CD8-positive, alpha-beta memory T cell (primary cell): ENCODE measurements at regions not wholly inside any gene's neighbourhood (a gene's known extent, or its start where the extent isn't known, plus 50 kb on each side); places are given as distances from the start of the nearest gene placed in this dataset.
"Not testable (repeated sequence)": the region's sequence is repeated elsewhere in the genome, so short reads cannot be mapped to it uniquely, and the experiment has no call there.

Source experiments
- CTCF ChIA-PET: fragments of 350-600 bp; sonication (Branson Sonifier 250); formaldehyde crosslinking; loops from one replicate; lab custom pipeline; 2021; ENCODE audit warnings: antibody characterized with exemption; lab: Charles Lee
- POLR2A ChIA-PET: fragments of 350-600 bp; sonication (Branson Sonifier 250); formaldehyde crosslinking; loops from one replicate; lab custom pipeline; 2021; ENCODE audit warnings: antibody characterized with exemption; lab: Charles Lee
- DNase-seq, 5 donors: peaks; one replicate each; pipeline versions ENCODE4 v3.0.0 to v3.0.0-alpha.2; 2020 to 2022; ENCODE audit warnings: mixed read lengths in 1 of 5
- H3K27ac ChIP-seq: one replicate; pipeline ENCODE4 v1.7.0; 2013; ENCODE audit warnings: low read depth, mild to moderate bottlenecking, low read length, moderate library complexity
- H3K27me3 ChIP-seq: 2 replicates; pipeline ENCODE4 v1.7.0; 2013; ENCODE audit warnings: low read length, mild to moderate bottlenecking; ENCODE audit not compliant: insufficient read depth, poor library complexity, severe bottlenecking
- H3K36me3 ChIP-seq: 2 replicates; pipeline ENCODE4 v1.7.0; 2013; ENCODE audit warnings: mild to moderate bottlenecking, low read length, moderate library complexity; ENCODE audit not compliant: insufficient read depth
- H3K4me1 ChIP-seq: 2 replicates; pipeline ENCODE4 v1.7.0; 2013; ENCODE audit warnings: mild to moderate bottlenecking, low read length, moderate library complexity; ENCODE audit not compliant: insufficient read depth
- H3K4me3 ChIP-seq: 2 replicates; pipeline ENCODE4 v1.7.0; 2013; ENCODE audit warnings: mild to moderate bottlenecking, low read length
- H3K9me3 ChIP-seq: 2 replicates; pipeline ENCODE4 v1.7.0; 2013; ENCODE audit warnings: mild to moderate bottlenecking, low read length
- H3K27ac Mint-ChIP-seq, 8 donors: one replicate each; pipeline ENCODE4 v1.8.0; 2020 to 2021; ENCODE audit warnings: mixed read lengths in 8 of 8, mild to moderate bottlenecking in 6 of 8, inconsistent platforms in 3 of 8, moderate library complexity in 3 of 8
- H3K27me3 Mint-ChIP-seq, 2 donors: one replicate each; pipeline ENCODE4 v1.8.0; 2020 to 2021; ENCODE audit warnings: mixed read lengths in 2 of 2, mild to moderate bottlenecking in 1 of 2, moderate library complexity in 1 of 2
- H3K36me3 Mint-ChIP-seq, 3 donors: one replicate each; pipeline ENCODE4 v1.8.0; 2020 to 2021; ENCODE audit warnings: mixed read lengths in 3 of 3, inconsistent platforms in 1 of 3, mild to moderate bottlenecking in 1 of 3
- H3K4me1 Mint-ChIP-seq, 3 donors: one replicate each; pipeline ENCODE4 v1.8.0; 2020 to 2021; ENCODE audit warnings: mixed read lengths in 3 of 3, inconsistent platforms in 1 of 3, mild to moderate bottlenecking in 1 of 3
- H3K4me3 Mint-ChIP-seq, 7 donors: one replicate each; pipeline ENCODE4 v1.8.0; 2020 to 2021; ENCODE audit warnings: mixed read lengths in 7 of 7, mild to moderate bottlenecking in 6 of 7, moderate library complexity in 4 of 7, inconsistent platforms in 2 of 7
- H3K9me3 Mint-ChIP-seq, 5 donors: one replicate each; pipeline ENCODE4 v1.8.0; 2020 to 2022; ENCODE audit warnings: mixed read lengths in 5 of 5, mild to moderate bottlenecking in 3 of 5, moderate library complexity in 2 of 5, inconsistent platforms in 1 of 5

DNA sequence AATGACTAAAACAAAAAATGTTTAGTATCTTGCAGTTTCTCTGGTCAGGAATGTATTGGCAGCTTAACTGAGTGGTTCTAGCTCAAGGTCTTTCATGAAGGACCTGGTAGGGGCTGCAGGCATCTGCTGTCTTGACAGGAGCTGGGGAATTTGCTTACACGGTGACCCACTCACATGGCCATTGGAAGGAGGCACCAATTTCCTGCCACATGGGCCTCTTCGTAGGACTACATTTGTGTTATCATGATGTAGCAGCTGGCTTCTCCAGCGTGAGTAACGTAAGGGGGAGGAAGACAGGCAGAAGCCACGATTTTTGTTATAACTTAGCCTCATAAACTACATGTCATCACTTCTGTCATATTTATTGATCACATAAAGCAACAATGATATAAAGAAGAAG lies 376.3 kb downstream of the AMY1C start:
- DNase-seq: no peak
- no peaks in the 10 kb centered on the region for H3K36me3 ChIP-seq
- no peak overlapping the region for H3K27ac ChIP-seq
- Mint-ChIP-seq H3K36me3 (no peaks in the 10 kb centered on the region), H3K4me3 (no peak overlapping the region), H3K27ac (no peak overlapping the region), H3K9me3 (peaks cover 0 to 14% (median 3%) of the 10 kb centered on the region in 5 donors), H3K4me1 (no peaks in the 10 kb centered on the region), H3K27me3 (no peaks in the 10 kb centered on the region)
- ChIA-PET CTCF (no interaction called here), POLR2A (no interaction called here)
- H3K9me3 ChIP-seq: no peaks in the 10 kb centered on the region
- no peak overlapping the region for H3K4me3 ChIP-seq
- H3K27me3 ChIP-seq: no peaks in the 10 kb centered on the region
- H3K4me1 ChIP-seq: no peaks in the 10 kb centered on the region

DNA sequence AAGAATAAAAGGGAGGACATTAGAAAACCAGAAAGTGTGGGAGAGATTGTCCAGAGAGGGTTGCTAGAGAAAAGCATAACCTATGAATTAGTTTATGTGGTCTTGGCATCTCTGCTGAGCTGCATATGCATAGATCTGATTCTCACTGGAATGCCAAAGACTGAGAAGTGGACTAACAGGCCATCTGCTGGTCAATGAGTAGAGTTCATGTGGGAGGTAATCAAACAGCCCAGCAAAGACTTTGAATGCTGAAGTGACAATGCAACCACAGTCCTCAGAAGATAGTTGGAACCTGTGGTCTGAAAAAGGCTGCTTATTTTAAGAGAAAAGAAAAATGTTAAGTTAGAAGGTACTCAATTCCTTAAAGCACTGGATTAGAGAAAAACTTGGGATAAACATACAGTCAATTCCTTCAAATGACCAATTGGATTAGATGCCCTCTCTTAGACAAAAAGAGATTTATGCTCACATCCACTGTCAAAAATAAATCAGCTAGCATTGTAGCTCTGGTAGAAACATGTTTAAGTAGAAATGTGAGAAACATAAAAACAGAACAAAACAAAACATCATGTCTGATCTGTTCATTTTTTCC lies 382.8 kb downstream of the AMY1C start:
- Mint-ChIP-seq H3K36me3 (no peaks in the 10 kb centered on the region), H3K27me3 (no peaks in the 10 kb centered on the region), H3K27ac (no peak overlapping the region), H3K9me3 (peaks cover 0 to 27% (median 12%) of the 10 kb centered on the region in 5 donors), H3K4me1 (no peaks in the 10 kb centered on the region), H3K4me3 (no peak overlapping the region)
- POLR2A ChIA-PET: no interaction called here
- no peaks in the 10 kb centered on the region for H3K4me1 ChIP-seq
- H3K36me3 ChIP-seq: no peaks in the 10 kb centered on the region
- H3K4me3 ChIP-seq: no peak overlapping the region
- H3K27ac ChIP-seq: no peak overlapping the region
- no peaks in the 10 kb centered on the region for H3K27me3 ChIP-seq
- no peak for DNase-seq
- H3K9me3 ChIP-seq: no peaks in the 10 kb centered on the region
- CTCF ChIA-PET: no interaction called here

DNA sequence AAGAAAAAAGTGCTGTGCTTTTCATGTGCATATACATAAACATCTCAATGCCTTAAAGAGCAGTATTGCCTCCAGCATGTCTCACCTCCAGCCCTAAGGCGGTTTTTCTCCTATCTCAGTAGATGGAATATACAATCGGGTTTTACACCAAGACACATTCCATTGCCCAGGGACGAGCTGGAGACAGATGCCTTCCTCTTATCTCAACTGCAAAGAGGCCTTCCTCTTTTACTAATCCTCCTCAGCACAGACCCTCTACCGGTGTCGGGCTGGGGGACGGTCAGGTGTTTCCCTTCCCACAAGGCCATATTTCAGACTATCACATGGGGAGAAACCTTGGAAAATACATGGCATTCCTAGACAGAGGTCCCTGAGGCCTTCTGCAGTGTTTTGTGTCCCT lies 385.3 kb downstream of the AMY1C start:
- H3K4me1 ChIP-seq, H3K27me3 Mint-ChIP-seq, H3K4me3 ChIP-seq, H3K27ac ChIP-seq, H3K4me3 Mint-ChIP-seq, H3K36me3 ChIP-seq, H3K27ac Mint-ChIP-seq, H3K27me3 ChIP-seq, H3K4me1 Mint-ChIP-seq, H3K36me3 Mint-ChIP-seq, POLR2A ChIA-PET, DNase-seq, CTCF ChIA-PET, H3K9me3 ChIP-seq: not testable (repeated sequence)
- H3K9me3 Mint-ChIP-seq: peaks cover under 1 to 29% (median 20%) of the 10 kb centered on the region in 5 donors

DNA sequence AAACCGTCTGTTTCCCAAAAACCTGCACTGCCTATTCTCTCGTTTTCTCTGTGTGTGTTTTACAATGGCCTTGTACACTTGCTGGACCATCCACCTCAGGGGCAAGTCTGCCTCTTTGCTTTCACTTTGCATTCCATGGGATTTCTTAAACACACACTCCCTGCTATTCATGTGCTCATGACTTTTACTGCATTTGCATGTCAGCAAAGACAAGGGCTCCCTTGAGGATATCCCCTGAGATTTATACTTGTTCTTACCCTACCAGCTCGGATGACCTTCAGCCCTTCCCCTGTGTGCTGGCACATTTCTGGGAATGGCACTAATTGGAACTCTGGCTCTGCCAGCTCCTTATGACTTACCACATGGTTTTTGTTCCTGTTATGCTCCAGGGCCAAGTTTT lies 386.9 kb downstream of the AMY1C start:
- CTCF ChIA-PET: no interaction called here
- POLR2A ChIA-PET: no interaction called here

DNA sequence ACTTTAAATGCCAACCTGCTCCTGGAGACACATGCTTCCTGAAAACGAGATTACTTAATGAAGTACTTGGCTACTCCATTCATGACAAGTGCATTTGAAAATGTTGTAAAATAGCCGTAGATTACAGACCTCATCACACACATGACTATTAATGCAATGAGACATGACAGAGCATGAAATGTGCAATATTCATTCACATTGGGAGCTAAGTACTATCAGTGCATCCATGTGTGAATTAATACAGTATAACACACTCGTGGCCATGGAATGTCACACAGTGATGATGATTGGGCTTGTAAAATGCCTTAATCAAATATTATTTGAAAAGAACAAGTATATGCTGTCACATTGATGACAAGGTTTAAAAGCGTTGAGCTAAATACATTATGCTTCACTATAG lies 407.0 kb downstream of the AMY1C start:
- POLR2A ChIA-PET: no interaction called here
- Histone ChIP-seq H3K36me3 (no peaks in the 10 kb centered on the region), H3K4me3 (no peak overlapping the region), H3K27ac (no peak overlapping the region), H3K9me3 (no peaks in the 10 kb centered on the region), H3K27me3 (no peaks in the 10 kb centered on the region), H3K4me1 (no peaks in the 10 kb centered on the region)
- Mint-ChIP-seq H3K27ac (no peak overlapping the region), H3K9me3 (peaks cover 8 to 37% (median 26%) of the 10 kb centered on the region in 5 donors), H3K4me3 (no peak overlapping the region), H3K36me3 (no peaks in the 10 kb centered on the region), H3K4me1 (no peaks in the 10 kb centered on the region), H3K27me3 (no peaks in the 10 kb centered on the region)
- DNase-seq: no peak
- CTCF ChIA-PET: no interaction called here

More for the DNA sequence above, 386.9 kb downstream of the AMY1C start:
- no peaks in the 10 kb centered on the region for H3K4me1 ChIP-seq
- DNase-seq: no peak
- Mint-ChIP-seq H3K4me3 (no peak overlapping the region), H3K27me3 (no peaks in the 10 kb centered on the region), H3K27ac (no peak overlapping the region), H3K9me3 (peaks cover 2 to 30% (median 24%) of the 10 kb centered on the region in 5 donors), H3K4me1 (no peaks in the 10 kb centered on the region), H3K36me3 (no peaks in the 10 kb centered on the region)
- no peak overlapping the region for H3K27ac ChIP-seq
- no peak overlapping the region for H3K4me3 ChIP-seq
- no peaks in the 10 kb centered on the region for H3K36me3 ChIP-seq
- no peaks in the 10 kb centered on the region for H3K9me3 ChIP-seq
- no peaks in the 10 kb centered on the region for H3K27me3 ChIP-seq

DNA sequence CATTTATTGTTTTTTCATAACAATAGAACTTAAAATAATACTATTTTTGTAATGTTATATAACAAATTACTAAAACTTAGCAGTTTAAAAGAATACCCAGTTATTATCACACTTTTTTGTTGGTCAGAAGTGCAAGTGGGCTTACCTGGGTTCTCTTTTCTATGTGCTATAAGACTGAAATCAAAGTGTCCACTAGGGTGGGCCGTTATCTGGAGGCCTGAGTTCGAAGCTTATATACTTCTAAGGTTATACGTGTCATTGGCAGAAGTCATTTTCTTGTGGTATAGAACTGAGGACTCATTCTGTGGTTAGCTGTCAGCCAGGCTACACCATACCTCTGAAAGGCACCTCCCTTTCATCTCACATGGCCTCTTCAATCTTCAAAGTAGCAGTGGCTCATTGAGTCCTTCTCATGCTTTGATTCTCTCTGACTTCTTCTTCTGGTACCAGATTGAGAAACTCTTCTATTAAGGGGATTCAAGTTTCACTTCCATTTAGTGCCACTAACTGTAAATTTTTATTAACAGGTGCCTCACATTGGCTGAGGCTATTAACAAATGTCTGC lies 414.3 kb downstream of the AMY1C start:
- CTCF ChIA-PET: no interaction called here
- H3K27ac Mint-ChIP-seq: no peak overlapping the region
- Histone ChIP-seq H3K36me3 (no peaks in the 10 kb centered on the region), H3K4me1 (no peaks in the 10 kb centered on the region), H3K4me3 (no peak overlapping the region), H3K27me3 (no peaks in the 10 kb centered on the region), H3K27ac (no peak overlapping the region), H3K9me3 (no peaks in the 10 kb centered on the region)
- H3K27me3 Mint-ChIP-seq: no peaks in the 10 kb centered on the region
- peaks cover 1 to 29% (median 11%) of the 10 kb centered on the region in 5 donors for H3K9me3 Mint-ChIP-seq
- DNase-seq: no peak
- POLR2A ChIA-PET: no interaction called here
- no peaks in the 10 kb centered on the region for H3K4me1 Mint-ChIP-seq
- H3K4me3 Mint-ChIP-seq: no peak overlapping the region
- no peaks in the 10 kb centered on the region for H3K36me3 Mint-ChIP-seq

DNA sequence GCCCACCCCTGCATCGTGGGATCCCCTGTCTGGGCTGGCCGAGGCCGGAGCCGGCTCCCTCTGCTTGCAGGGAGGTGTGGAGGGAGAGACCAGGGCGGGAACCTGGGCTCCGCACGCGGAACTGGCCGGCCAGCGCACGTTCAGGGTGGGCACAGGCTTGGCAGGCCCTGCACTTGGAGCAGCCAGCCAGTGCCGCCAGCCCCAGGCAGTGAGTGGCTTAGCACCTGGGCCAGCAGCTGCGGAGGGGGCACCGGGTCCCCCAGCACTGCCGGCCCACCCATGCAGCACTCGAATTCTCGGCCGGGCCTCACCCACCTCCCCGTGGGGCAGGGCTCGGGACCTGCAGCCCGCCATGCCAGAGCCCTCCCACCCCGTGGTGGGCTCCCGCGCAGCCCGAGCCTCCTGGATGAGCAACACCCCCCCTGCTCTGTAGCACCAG lies 422.6 kb downstream of the AMY1C start:
- Histone ChIP-seq H3K4me3 (no peak overlapping the region), H3K27me3 (no peaks in the 10 kb centered on the region), H3K27ac (no peak overlapping the region), H3K4me1 (no peaks in the 10 kb centered on the region), H3K36me3 (no peaks in the 10 kb centered on the region), H3K9me3 (no peaks in the 10 kb centered on the region)
- Mint-ChIP-seq H3K27me3 (no peaks in the 10 kb centered on the region), H3K27ac (no peak overlapping the region), H3K4me3 (no peak overlapping the region), H3K4me1 (no peaks in the 10 kb centered on the region), H3K36me3 (no peaks in the 10 kb centered on the region), H3K9me3 (peaks cover 0 to 23% (median 7%) of the 10 kb centered on the region in 5 donors)
- no peak for DNase-seq
- ChIA-PET POLR2A (no interaction called here), CTCF (no interaction called here)

DNA sequence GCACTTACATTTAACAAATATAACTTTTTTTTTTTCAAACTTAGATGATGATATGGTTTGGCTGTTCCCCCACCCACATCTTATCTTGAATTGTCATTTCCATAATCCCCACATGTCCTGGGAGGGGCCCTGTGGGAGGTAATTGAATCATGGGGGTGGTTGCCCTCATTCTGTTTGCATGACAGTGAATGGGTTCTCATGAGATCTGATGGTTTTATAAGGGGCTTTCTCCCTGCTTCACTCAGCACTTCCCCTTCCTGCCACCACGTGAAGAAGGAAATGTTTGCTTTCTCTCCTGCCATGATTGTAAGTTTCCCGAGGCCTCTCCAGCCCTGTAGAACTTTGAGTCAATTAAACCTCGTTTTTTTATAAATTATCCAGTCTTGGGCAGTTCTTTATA lies 432.6 kb downstream of the AMY1C start:
- peaks cover 0 to 13% (median 4%) of the 10 kb centered on the region in 5 donors for H3K9me3 Mint-ChIP-seq
- no peaks in the 10 kb centered on the region for H3K27me3 ChIP-seq
- no peak overlapping the region for H3K4me3 Mint-ChIP-seq
- no peaks in the 10 kb centered on the region for H3K36me3 ChIP-seq
- no peak overlapping the region for H3K4me3 ChIP-seq
- no peak overlapping the region for H3K27ac Mint-ChIP-seq
- no peaks in the 10 kb centered on the region for H3K36me3 Mint-ChIP-seq
- ChIA-PET POLR2A (no interaction called here), CTCF (no interaction called here)
- H3K9me3 ChIP-seq: no peaks in the 10 kb centered on the region
- no peak for DNase-seq
- H3K27me3 Mint-ChIP-seq: no peaks in the 10 kb centered on the region
- no peaks in the 10 kb centered on the region for H3K4me1 ChIP-seq
- H3K27ac ChIP-seq: no peak overlapping the region
- no peaks in the 10 kb centered on the region for H3K4me1 Mint-ChIP-seq
